GM06990 (cell line): ENCODE measurements at regions not wholly inside any gene's neighbourhood (a gene's known extent, or its start where the extent isn't known, plus 50 kb on each side); places are given as distances from the start of the nearest gene placed in this dataset.

Experiments used
- DNase-seq: peaks from one replicate; pipeline ENCODE4 v3.0.0-alpha.2; 2011; ENCODE audit not compliant: insufficient read length; ENCODE audit errors: extremely low read depth
- H3K27me3 ChIP-seq: replicated peaks from 2 replicates; pipeline ENCODE4 v1.6.0; 2011; ENCODE audit warnings: low read length; ENCODE audit not compliant: control insufficient read depth, insufficient read depth
- H3K36me3 ChIP-seq: 2 replicates; pipeline ENCODE4 v1.5.1; 2011; ENCODE audit warnings: low read length; ENCODE audit not compliant: control insufficient read depth, insufficient read depth
- H3K4me3 ChIP-seq: replicated peaks from 2 replicates; pipeline ENCODE4 v1.5.1; 2011; ENCODE audit warnings: low read depth, mild to moderate bottlenecking, control low read depth, low read length
- CTCF ChIP-seq: IDR thresholded peaks from 2 replicates; pipeline ENCODE4 v1.5.1; 2011; ENCODE audit warnings: low read length, control low read depth, mild to moderate bottlenecking, inconsistent platforms; ENCODE audit not compliant: insufficient read depth, poor library complexity, severe bottlenecking

GRCh38 chr1:30378003-30378596 lies 345.3 kb downstream of the MATN1 start:
- H3K4me3 ChIP-seq = no peak overlapping the region
- TF ChIP-seq CTCF = no peak

GRCh38 chr1:30377230-30378002 lies 346.0 kb downstream of the MATN1 start:
- no peak overlapping the region for H3K4me3 ChIP-seq
- no peak for TF ChIP-seq CTCF
- no peak for DNase-seq
- H3K36me3 ChIP-seq = no peaks in the 10 kb centered on the region
- peaks cover 2% of the 10 kb centered on the region for H3K27me3 ChIP-seq

More at GRCh38 chr1:30378003-30378596, 345.3 kb downstream of the MATN1 start:
- peaks cover 2% of the 10 kb centered on the region for H3K27me3 ChIP-seq
- H3K36me3 ChIP-seq = no peaks in the 10 kb centered on the region
- DNase-seq = no peak

GRCh38 chr1:30376054-30376697 lies 347.2 kb downstream of the MATN1 start:
- Histone ChIP-seq H3K36me3 (no peaks in the 10 kb centered on the region), H3K27me3 (peaks cover 2% of the 10 kb centered on the region), H3K4me3 (no peak overlapping the region)
- TF ChIP-seq CTCF = no peak
- no peak for DNase-seq

GRCh38 chr1:30375156-30375555 lies 348.2 kb downstream of the MATN1 start:
- peaks cover 2% of the 10 kb centered on the region for H3K27me3 ChIP-seq
- no peak overlapping the region for H3K4me3 ChIP-seq
- DNase-seq = no peak
- TF ChIP-seq CTCF = no peak
- no peaks in the 10 kb centered on the region for H3K36me3 ChIP-seq

- no peak for TF ChIP-seq CTCF
- no peak for DNase-seq
- Histone ChIP-seq H3K36me3 (no peaks in the 10 kb centered on the region), H3K4me3 (no peak overlapping the region), H3K27me3 (peaks cover 2% of the 10 kb centered on the region)
These were observed 348.9 kb downstream of the MATN1 start for GRCh38 chr1:30374400-30375070.
